HG03342 (cell line): ENCODE measurements at regions not wholly inside any gene's neighbourhood (a gene's known extent, or its start where the extent isn't known, plus 50 kb on each side); places are given as distances from the start of the nearest gene placed in this dataset.

ENCODE experiments used
- ATAC-seq: cut with Tn5 transposase; IDR thresholded peaks from one replicate; pipeline ENCODE4 v1.9.1; 2021; ENCODE audit warnings: mild to moderate bottlenecking, moderate library complexity; ENCODE audit not compliant: unreplicated experiment

GRCh38 chr6:88558981-88559380, 392.8 kb upstream of the CNR1 start:
- ATAC-seq, result no peak

GRCh38 chr6:88556663-88557062, 390.5 kb upstream of the CNR1 start:
- ATAC-seq, result no peak

- no peak for ATAC-seq
Observed at GRCh38 chr6:88548891-88549505, 382.9 kb upstream of the CNR1 start.

- ATAC-seq, result no peak
Observed at GRCh38 chr6:88547768-88548167, 381.6 kb upstream of the CNR1 start.

- ATAC-seq, result no peak
Observed at GRCh38 chr6:88545991-88546390, 379.8 kb upstream of the CNR1 start.

- no peak for ATAC-seq
Observed at GRCh38 chr6:88544986-88545612, 379.0 kb upstream of the CNR1 start.

- no peak for ATAC-seq
Observed at GRCh38 chr6:88539295-88539764, 373.2 kb upstream of the CNR1 start.

GRCh38 chr6:88538840-88539239, 372.7 kb upstream of the CNR1 start:
- no peak for ATAC-seq

- ATAC-seq, result no peak
Observed at GRCh38 chr6:88538130-88538706, 372.1 kb upstream of the CNR1 start.

GRCh38 chr6:88536071-88536625, 370.0 kb upstream of the CNR1 start:
- ATAC-seq, result no peak

- ATAC-seq, result no peak
Observed at GRCh38 chr6:88535306-88535705, 369.2 kb upstream of the CNR1 start.

GRCh38 chr6:88532241-88532860, 366.2 kb upstream of the CNR1 start:
- no peak for ATAC-seq

GRCh38 chr6:88529726-88530125, 363.6 kb upstream of the CNR1 start:
- ATAC-seq, result no peak

GRCh38 chr6:88520445-88520844, 354.3 kb upstream of the CNR1 start:
- no peak for ATAC-seq

GRCh38 chr6:88520017-88520338, 353.8 kb upstream of the CNR1 start:
- no peak for ATAC-seq

- ATAC-seq, result no peak
Observed at GRCh38 chr6:88519301-88520016, 353.3 kb upstream of the CNR1 start.

GRCh38 chr6:88517737-88518136, 351.6 kb upstream of the CNR1 start:
- ATAC-seq, result no peak

GRCh38 chr6:88513920-88514319, 347.8 kb upstream of the CNR1 start:
- ATAC-seq, result no peak

GRCh38 chr6:88513471-88513870, 347.3 kb upstream of the CNR1 start:
- no peak for ATAC-seq

- no peak for ATAC-seq
Observed at GRCh38 chr6:88512951-88513350, 346.8 kb upstream of the CNR1 start.

- ATAC-seq, result no peak
Observed at GRCh38 chr6:88502391-88502790, 336.2 kb upstream of the CNR1 start.
